Mesothelial cell of epicardium (in vitro differentiated cells): ENCODE measurements at regions not wholly inside any gene's neighbourhood (a gene's known extent, or its start where the extent isn't known, plus 50 kb on each side); places are given as distances from the start of the nearest gene placed in this dataset.

Experiments
- DNase-seq, 2 experiments: peaks; one replicate each; pipeline ENCODE4 v3.0.0; 2021; ENCODE audit warnings: low spot score in 2 of 2; ENCODE audit not compliant: unreplicated experiment in 2 of 2
- H3K27ac Mint-ChIP-seq: 2 replicates; pipeline ENCODE4 v1.8.0; 2021; ENCODE audit warnings: mixed read lengths
- H3K27me3 Mint-ChIP-seq: 2 replicates; pipeline ENCODE4 v1.8.0; 2021; ENCODE audit warnings: low read depth, mixed read lengths
- H3K36me3 Mint-ChIP-seq: 2 replicates; pipeline ENCODE4 v1.8.0; 2021; ENCODE audit warnings: mixed read lengths
- H3K4me1 Mint-ChIP-seq: 2 replicates; pipeline ENCODE4 v1.8.0; 2021; ENCODE audit warnings: mixed read lengths
- H3K4me3 Mint-ChIP-seq: 2 replicates; pipeline ENCODE4 v1.8.0; 2021; ENCODE audit warnings: mild to moderate bottlenecking, moderate library complexity, mixed read lengths
- H3K9me3 Mint-ChIP-seq: 2 replicates; pipeline ENCODE4 v1.8.0; 2021; ENCODE audit warnings: mixed read lengths
- TF ChIP-seq, protein P1 (sequence below): fragments of 200-600 bp; sonication (generic); IDR thresholded peaks from one replicate; pipeline ENCODE4 v1.5.0; 2021; ENCODE audit warnings: antibody characterized with exemption; ENCODE audit not compliant: unreplicated experiment

DNA sequence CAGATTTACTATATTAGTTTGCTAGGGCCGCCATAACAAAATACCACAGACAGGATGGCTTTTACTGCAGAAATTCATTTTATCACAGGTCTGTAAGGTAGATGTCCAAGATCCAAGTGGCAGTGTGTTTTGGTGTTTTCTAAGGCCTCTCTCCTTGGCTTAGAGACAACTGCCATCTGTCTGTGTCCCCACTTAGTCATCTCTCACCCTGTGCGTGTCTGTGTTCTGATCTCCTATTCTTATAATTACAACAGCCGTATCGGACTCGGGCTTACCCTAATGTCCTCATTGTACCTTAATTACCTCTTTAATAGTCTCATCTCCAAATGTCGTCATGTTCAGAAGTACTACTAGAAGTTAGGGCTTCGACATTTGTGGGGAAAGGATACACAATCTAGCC, 362.3 kb upstream of the CDH19 start:
- Mint-ChIP-seq H3K4me1 (no peaks in the 10 kb centered on the region), H3K36me3 (no peaks in the 10 kb centered on the region), H3K9me3 (no peaks in the 10 kb centered on the region), H3K27ac (no peak overlapping the region), H3K27me3 (no peaks in the 10 kb centered on the region), H3K4me3 (no peak overlapping the region)
- no peak for DNase-seq
- TF ChIP-seq, protein P1, sequence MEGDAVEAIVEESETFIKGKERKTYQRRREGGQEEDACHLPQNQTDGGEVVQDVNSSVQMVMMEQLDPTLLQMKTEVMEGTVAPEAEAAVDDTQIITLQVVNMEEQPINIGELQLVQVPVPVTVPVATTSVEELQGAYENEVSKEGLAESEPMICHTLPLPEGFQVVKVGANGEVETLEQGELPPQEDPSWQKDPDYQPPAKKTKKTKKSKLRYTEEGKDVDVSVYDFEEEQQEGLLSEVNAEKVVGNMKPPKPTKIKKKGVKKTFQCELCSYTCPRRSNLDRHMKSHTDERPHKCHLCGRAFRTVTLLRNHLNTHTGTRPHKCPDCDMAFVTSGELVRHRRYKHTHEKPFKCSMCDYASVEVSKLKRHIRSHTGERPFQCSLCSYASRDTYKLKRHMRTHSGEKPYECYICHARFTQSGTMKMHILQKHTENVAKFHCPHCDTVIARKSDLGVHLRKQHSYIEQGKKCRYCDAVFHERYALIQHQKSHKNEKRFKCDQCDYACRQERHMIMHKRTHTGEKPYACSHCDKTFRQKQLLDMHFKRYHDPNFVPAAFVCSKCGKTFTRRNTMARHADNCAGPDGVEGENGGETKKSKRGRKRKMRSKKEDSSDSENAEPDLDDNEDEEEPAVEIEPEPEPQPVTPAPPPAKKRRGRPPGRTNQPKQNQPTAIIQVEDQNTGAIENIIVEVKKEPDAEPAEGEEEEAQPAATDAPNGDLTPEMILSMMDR: no peak

DNA sequence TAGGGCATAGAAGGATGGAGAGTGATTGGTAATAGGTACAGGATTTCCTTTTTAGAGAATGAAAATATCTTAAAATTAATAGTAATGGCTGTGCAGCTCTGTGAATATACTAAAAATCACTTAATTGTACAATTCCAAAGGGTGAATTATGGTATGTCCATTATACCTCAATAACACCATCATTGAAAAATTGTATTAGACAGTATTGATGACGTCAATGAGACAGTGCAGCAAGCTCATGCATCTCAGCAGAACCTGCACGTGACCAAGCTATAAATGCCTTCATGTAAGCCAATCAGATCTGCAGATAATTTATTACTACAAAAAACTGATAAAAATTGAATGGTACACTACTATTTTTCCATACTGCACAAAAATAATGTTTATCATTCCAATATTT, 354.4 kb upstream of the CDH19 start:
- Mint-ChIP-seq H3K4me3 (no peak overlapping the region), H3K36me3 (no peaks in the 10 kb centered on the region), H3K9me3 (no peaks in the 10 kb centered on the region), H3K27me3 (no peaks in the 10 kb centered on the region), H3K4me1 (no peaks in the 10 kb centered on the region), H3K27ac (no peak overlapping the region)
- TF ChIP-seq, protein P1: no peak
- no peak for DNase-seq

DNA sequence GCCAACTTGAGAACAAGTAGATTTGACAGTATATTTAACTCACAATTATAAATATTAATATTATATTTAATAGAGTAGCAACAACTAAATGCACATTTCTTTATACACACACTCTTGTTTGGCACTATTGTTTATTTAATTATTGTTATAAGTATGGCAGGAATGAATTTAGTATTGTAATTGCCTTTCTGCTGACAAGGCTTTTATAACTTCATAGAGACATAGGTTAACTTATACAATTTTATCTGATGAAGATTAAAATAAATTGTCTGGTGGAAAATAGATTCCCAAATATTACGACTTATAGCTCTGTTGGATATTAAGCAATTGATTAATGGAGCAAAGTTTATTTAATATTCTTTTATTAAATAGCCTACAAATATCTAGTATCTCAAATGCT, 347.9 kb upstream of the CDH19 start:
- DNase-seq: no peak
- no peak overlapping the region for H3K4me3 Mint-ChIP-seq
- H3K27me3 Mint-ChIP-seq: no peaks in the 10 kb centered on the region
- no peaks in the 10 kb centered on the region for H3K36me3 Mint-ChIP-seq
- no peaks in the 10 kb centered on the region for H3K4me1 Mint-ChIP-seq
- TF ChIP-seq, protein P1: no peak
- no peak overlapping the region for H3K27ac Mint-ChIP-seq
- H3K9me3 Mint-ChIP-seq: peaks cover 17% of the 10 kb centered on the region

DNA sequence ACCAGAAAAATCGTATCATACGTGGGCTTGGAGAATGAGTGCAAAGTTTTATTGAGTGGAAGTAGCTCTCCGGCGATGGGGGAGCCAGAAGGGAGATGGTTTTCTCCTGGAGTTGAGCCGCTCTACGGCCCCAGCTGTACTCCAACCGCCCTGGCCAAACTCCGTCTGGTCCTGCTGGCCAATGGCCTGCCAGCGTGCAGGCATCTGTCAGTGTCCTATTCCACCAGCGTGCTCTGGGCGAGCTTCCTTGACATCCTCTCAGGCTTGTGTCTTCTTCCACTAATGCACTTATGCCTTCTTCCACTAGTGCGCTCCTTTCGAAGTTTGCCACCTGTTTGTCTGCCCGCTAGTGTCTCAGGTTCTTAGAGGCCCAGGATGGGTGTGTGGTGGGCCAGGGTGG, 345.5 kb upstream of the CDH19 start:
- no peaks in the 10 kb centered on the region for H3K36me3 Mint-ChIP-seq
- DNase-seq: no peak
- TF ChIP-seq, protein P1: no peak
- H3K9me3 Mint-ChIP-seq: peaks cover 22% of the 10 kb centered on the region
- H3K4me3 Mint-ChIP-seq: no peak overlapping the region
- no peaks in the 10 kb centered on the region for H3K27me3 Mint-ChIP-seq
- H3K27ac Mint-ChIP-seq: no peak overlapping the region
- no peaks in the 10 kb centered on the region for H3K4me1 Mint-ChIP-seq

DNA sequence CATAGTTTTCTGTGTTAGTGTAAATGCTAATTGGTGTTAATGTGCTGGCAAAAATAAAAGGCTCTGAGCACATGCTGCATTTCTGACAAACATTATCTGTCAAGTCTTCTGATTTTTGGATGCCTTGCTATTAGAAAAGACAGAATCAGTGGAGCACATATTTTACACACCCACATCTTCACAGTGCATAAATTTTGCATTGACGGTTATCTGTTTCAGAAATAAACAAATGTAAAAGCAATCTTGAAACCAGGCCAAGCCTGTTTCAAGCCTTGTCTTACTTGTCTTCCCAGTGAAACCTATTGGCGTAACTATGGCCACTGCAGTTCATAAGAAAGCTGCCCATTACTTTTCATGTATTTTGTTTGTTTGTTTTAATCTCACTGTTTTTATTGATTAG, 333.7 kb upstream of the CDH19 start:
- no peak for DNase-seq
- TF ChIP-seq, protein P1: no peak
- no peaks in the 10 kb centered on the region for H3K4me1 Mint-ChIP-seq
- peaks cover 13% of the 10 kb centered on the region for H3K9me3 Mint-ChIP-seq
- H3K36me3 Mint-ChIP-seq: no peaks in the 10 kb centered on the region
- H3K27ac Mint-ChIP-seq: no peak overlapping the region
- no peaks in the 10 kb centered on the region for H3K27me3 Mint-ChIP-seq
- no peak overlapping the region for H3K4me3 Mint-ChIP-seq

DNA sequence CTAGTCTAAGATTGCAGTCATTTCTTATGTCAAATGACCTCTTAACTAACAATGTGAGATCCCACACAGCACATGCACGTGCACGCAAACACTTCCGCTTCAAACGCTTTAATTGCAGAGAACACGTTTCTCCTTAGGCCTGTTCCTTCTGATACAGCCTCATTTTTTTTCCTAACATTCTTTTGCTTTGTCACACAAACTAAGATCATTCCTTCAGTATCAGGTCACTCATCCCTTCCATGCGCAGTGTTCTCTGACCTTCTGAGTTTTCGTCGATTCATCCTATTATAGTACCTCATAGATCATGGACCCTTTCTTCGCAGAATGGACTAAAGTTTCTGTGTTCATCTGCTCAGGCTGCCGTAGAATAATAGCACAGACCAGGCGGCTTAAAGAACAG, 327.1 kb upstream of the CDH19 start:
- no peak overlapping the region for H3K4me3 Mint-ChIP-seq
- peaks cover 2% of the 10 kb centered on the region for H3K27me3 Mint-ChIP-seq
- TF ChIP-seq, protein P1: no peak
- H3K9me3 Mint-ChIP-seq: no peaks in the 10 kb centered on the region
- H3K27ac Mint-ChIP-seq: no peak overlapping the region
- H3K4me1 Mint-ChIP-seq: no peaks in the 10 kb centered on the region
- DNase-seq: no peak
- no peaks in the 10 kb centered on the region for H3K36me3 Mint-ChIP-seq
